Upper lobe of left lung (tissue), 6 donors: ENCODE measurements at regions not wholly inside any gene's neighbourhood (a gene's known extent, or its start where the extent isn't known, plus 50 kb on each side); places are given as distances from the start of the nearest gene placed in this dataset.
A peak's percentile ranks its signal among the peaks of the same experiment; 100 is the strongest.

Source experiments
- ATAC-seq, 2 donors: fragments of 200-7000 bp; cut with Tn5 transposase; one replicate each; pipeline ENCODE4 v1.9.1; 2022; ENCODE audit warnings: mild to moderate bottlenecking in 2 of 2, moderate library complexity in 2 of 2; ENCODE audit not compliant: low FRiP score in 2 of 2
- DNase-seq, 2 donors: peaks; one replicate each; pipeline ENCODE4 v3.0.0-alpha.2; 2019 to 2020
- H3K27ac ChIP-seq, 4 donors: fragments of 200-600 bp; sonication (generic); one replicate each; pipeline ENCODE4 v1.5.1; 2016 to 2019
- H3K27me3 ChIP-seq, 4 donors: fragments of 200-600 bp; sonication (generic); one replicate each; pipeline ENCODE4 v1.5.1; 2017 to 2019
- H3K36me3 ChIP-seq, 4 donors: fragments of 200-600 bp; sonication (generic); one replicate each; pipeline ENCODE4 v1.5.1; 2016 to 2019
- H3K4me1 ChIP-seq, 4 donors: fragments of 200-600 bp; sonication (generic); one replicate each; pipeline ENCODE4 v1.5.1; 2018 to 2019
- H3K4me3 ChIP-seq, 4 donors: fragments of 200-600 bp; sonication (generic); one replicate each; pipeline ENCODE4 v1.5.1; 2017 to 2019; ENCODE audit warnings: mild to moderate bottlenecking in 2 of 4, moderate library complexity in 1 of 4
- H3K9me3 ChIP-seq, 4 donors: fragments of 200-600 bp; sonication (generic); one replicate each; pipeline ENCODE4 v1.5.1; 2018 to 2019
- CTCF ChIP-seq, 6 experiments: fragments of 450-650 bp in 4 of 6; fragments of 200-600 bp in 2 of 6; sonication (generic) in 2 of 6; IDR thresholded peaks; one replicate each; pipeline ENCODE4 v1.5.1; 2016 to 2019; ENCODE audit warnings: antibody characterized with exemption in 6 of 6
- EP300 ChIP-seq, 4 donors: sonication (generic); formaldehyde crosslinking; IDR thresholded peaks; one replicate each; pipeline ENCODE4 v1.5.1; 2017; ENCODE audit warnings: antibody characterized with exemption in 4 of 4, control low read depth in 2 of 4
- POLR2A ChIP-seq, 4 donors: fragments of 450-650 bp; IDR thresholded peaks; one replicate each; pipeline ENCODE4 v1.5.1; 2016 to 2017; ENCODE audit warnings: antibody characterized with exemption in 4 of 4, mild to moderate bottlenecking in 2 of 4
- POLR2AphosphoS5 ChIP-seq, 2 donors: sonication (generic); formaldehyde crosslinking; IDR thresholded peaks; one replicate each; pipeline ENCODE4 v1.5.1; 2017; ENCODE audit warnings: antibody characterized with exemption in 2 of 2
- WGBS, 2 donors: methylation state at CpG; one replicate each; pipeline ENCODE4 v1.1.5; 2017 to 2018; 5-methylcytosine and 5-hydroxymethylcytosine counted together
- donor health status: DM: no; HTN: no; CAD: no; lungs with moderate emphysema.
- donor health status: DM: no; HTN: yes; CAD: no; lungs with severe emphysema.

- Histone ChIP-seq H3K27ac (no peak overlapping the region), H3K9me3 (no peaks in the 10 kb centered on the region), H3K4me1 (no peaks in the 10 kb centered on the region), H3K4me3 (no peak overlapping the region), H3K27me3 (no peaks in the 10 kb centered on the region), H3K36me3 (no peaks in the 10 kb centered on the region)
- TF ChIP-seq POLR2AphosphoS5 (IDR thresholded peaks at IDR 0.05) (no peak), CTCF (IDR thresholded peaks at IDR 0.05) (no peak), EP300 (IDR thresholded peaks at IDR 0.05) (no peak), POLR2A (IDR thresholded peaks at IDR 0.05) (no peak)
- 81 to 87% methylated on average over 5 of the region's 5 CpGs for WGBS, 2 donors
- no peak for DNase-seq
- no peak for ATAC-seq
Measured at GRCh38 chr1:233730380-233730779, 116.5 kb downstream of the KCNK1 start.

GRCh38 chr1:233730809-233731208 is 116.9 kb downstream of the KCNK1 start:
- no peak for TF ChIP-seq CTCF (IDR thresholded peaks at IDR 0.05)
- no peak for TF ChIP-seq POLR2AphosphoS5 (IDR thresholded peaks at IDR 0.05)
- TF ChIP-seq POLR2A (IDR thresholded peaks at IDR 0.05) = no peak
- TF ChIP-seq EP300 (IDR thresholded peaks at IDR 0.05) = no peak
- WGBS, 2 donors = 62 to 65% methylated on average over 5 of the region's 5 CpGs
- Histone ChIP-seq H3K4me3 (no peak overlapping the region), H3K27ac (no peak overlapping the region), H3K9me3 (no peaks in the 10 kb centered on the region), H3K4me1 (no peaks in the 10 kb centered on the region), H3K27me3 (no peaks in the 10 kb centered on the region), H3K36me3 (no peaks in the 10 kb centered on the region)
- ATAC-seq (no peak), DNase-seq (peak in 1 of 2 donors; percentile 4)

- no peak overlapping the region for H3K4me3 ChIP-seq
Measured at GRCh38 chr1:233732206-233732605, 118.3 kb downstream of the KCNK1 start.

GRCh38 chr1:233734456-233734855 is 120.5 kb downstream of the KCNK1 start:
- Histone ChIP-seq H3K4me3 (no peak overlapping the region), H3K36me3 (no peaks in the 10 kb centered on the region), H3K4me1 (no peaks in the 10 kb centered on the region), H3K27ac (no peak overlapping the region), H3K9me3 (no peaks in the 10 kb centered on the region), H3K27me3 (no peaks in the 10 kb centered on the region)
- DNase-seq = no peak
- no peak for ATAC-seq
- WGBS, 2 donors = 78 to 82% methylated on average over 7 of the region's 7 CpGs
- TF ChIP-seq POLR2A (IDR thresholded peaks at IDR 0.05) (no peak), EP300 (IDR thresholded peaks at IDR 0.05) (no peak), POLR2AphosphoS5 (IDR thresholded peaks at IDR 0.05) (no peak)

More at GRCh38 chr1:233732206-233732605, 118.3 kb downstream of the KCNK1 start:
- H3K4me1 ChIP-seq = no peaks in the 10 kb centered on the region
- no peaks in the 10 kb centered on the region for H3K36me3 ChIP-seq
- no peak for ATAC-seq
- no peaks in the 10 kb centered on the region for H3K27me3 ChIP-seq
- WGBS, 2 donors = 71 to 74% methylated on average over 2 of the region's 2 CpGs
- no peak overlapping the region for H3K27ac ChIP-seq
- no peaks in the 10 kb centered on the region for H3K9me3 ChIP-seq
- TF ChIP-seq POLR2AphosphoS5 (IDR thresholded peaks at IDR 0.05) = no peak
- TF ChIP-seq EP300 (IDR thresholded peaks at IDR 0.05) = no peak
- no peak for TF ChIP-seq CTCF (IDR thresholded peaks at IDR 0.05)
- TF ChIP-seq POLR2A (IDR thresholded peaks at IDR 0.05) = no peak
- DNase-seq = no peak

- Histone ChIP-seq H3K9me3 (no peaks in the 10 kb centered on the region), H3K27me3 (no peaks in the 10 kb centered on the region), H3K4me1 (no peaks in the 10 kb centered on the region), H3K4me3 (no peak overlapping the region), H3K36me3 (no peaks in the 10 kb centered on the region), H3K27ac (no peak overlapping the region)
- ATAC-seq (no peak), DNase-seq (no peak)
- 83 to 84% methylated on average over 1 of the region's 1 CpG for WGBS, 2 donors
- no peak for TF ChIP-seq POLR2AphosphoS5 (IDR thresholded peaks at IDR 0.05)
- TF ChIP-seq EP300 (IDR thresholded peaks at IDR 0.05) = no peak
- no peak for TF ChIP-seq CTCF (IDR thresholded peaks at IDR 0.05)
Measured at GRCh38 chr1:233735331-233735730, 121.4 kb downstream of the KCNK1 start.
